Mammary epithelial cell (primary cell): ENCODE measurements at regions not wholly inside any gene's neighbourhood (a gene's known extent, or its start where the extent isn't known, plus 50 kb on each side); places are given as distances from the start of the nearest gene placed in this dataset.

ENCODE experiments used
- EZH2 ChIP-seq: IDR thresholded peaks from 2 replicates; pipeline ENCODE4 v1.6.1; 2012; ENCODE audit warnings: low read length, inconsistent platforms, borderline replicate concordance
- TF ChIP-seq, protein P1 (sequence below), 2 donors: IDR thresholded peaks in 1 of 2; conservative IDR thresholded peaks in 1 of 2; 2 replicates each; pipeline ENCODE4 v1.5.1; 2011 to 2012; ENCODE audit warnings: inconsistent platforms in 2 of 2, low read length in 2 of 2, mild to moderate bottlenecking in 2 of 2, control low read depth in 1 of 2, low read depth in 1 of 2; ENCODE audit not compliant: insufficient read depth in 1 of 2; ENCODE audit errors: extremely low read depth in 1 of 2

DNA sequence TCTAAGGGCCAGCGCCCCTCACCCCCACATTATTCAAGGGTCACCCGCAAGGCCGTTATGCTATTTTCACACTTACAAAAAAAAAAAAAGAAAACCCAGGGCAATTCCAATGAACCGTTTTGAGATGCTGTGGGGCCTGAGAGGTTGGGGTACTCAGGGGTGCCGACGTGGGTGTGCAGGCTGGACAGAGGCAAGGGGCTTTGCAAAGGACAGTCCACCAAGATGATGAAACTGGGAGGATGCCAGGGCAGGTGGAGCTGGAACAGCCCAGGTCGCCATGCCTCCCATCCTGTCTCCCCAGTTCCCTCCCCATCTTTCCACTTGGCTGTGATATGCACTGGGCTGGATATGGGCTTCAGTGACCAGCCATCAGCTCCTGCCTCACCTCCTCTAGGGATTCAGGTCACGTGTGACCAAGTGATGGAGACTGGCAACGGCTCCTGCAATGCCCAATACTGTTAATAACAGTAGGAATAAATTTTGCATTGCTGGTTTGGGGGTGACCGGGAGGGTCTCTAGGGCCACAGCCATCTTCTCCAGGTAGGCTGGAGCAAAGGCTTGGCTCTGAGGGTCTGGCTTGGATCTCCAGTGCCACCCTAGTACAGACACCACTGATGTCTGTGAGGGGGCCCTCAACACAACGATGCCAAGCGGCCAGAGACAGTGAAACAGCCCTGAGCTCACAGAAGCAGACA lies 151.3 kb upstream of the TNRC6C start:
- TF ChIP-seq, protein P1, sequence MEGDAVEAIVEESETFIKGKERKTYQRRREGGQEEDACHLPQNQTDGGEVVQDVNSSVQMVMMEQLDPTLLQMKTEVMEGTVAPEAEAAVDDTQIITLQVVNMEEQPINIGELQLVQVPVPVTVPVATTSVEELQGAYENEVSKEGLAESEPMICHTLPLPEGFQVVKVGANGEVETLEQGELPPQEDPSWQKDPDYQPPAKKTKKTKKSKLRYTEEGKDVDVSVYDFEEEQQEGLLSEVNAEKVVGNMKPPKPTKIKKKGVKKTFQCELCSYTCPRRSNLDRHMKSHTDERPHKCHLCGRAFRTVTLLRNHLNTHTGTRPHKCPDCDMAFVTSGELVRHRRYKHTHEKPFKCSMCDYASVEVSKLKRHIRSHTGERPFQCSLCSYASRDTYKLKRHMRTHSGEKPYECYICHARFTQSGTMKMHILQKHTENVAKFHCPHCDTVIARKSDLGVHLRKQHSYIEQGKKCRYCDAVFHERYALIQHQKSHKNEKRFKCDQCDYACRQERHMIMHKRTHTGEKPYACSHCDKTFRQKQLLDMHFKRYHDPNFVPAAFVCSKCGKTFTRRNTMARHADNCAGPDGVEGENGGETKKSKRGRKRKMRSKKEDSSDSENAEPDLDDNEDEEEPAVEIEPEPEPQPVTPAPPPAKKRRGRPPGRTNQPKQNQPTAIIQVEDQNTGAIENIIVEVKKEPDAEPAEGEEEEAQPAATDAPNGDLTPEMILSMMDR (conservative IDR thresholded peaks at IDR 0.05 in 1 of 2, IDR thresholded peaks at IDR 0.05 in 1 of 2; ENCODE audit: extremely low read depth in 1 of 2, insufficient read depth in 1 of 2, low read depth in 1 of 2, low read length in 2 of 2): no peak
- no peak for TF ChIP-seq EZH2
